ENCODE measurements at regions not wholly inside any gene's neighbourhood (a gene's known extent, or its start where the extent isn't known, plus 50 kb on each side); places are given as distances from the start of the nearest gene placed in this dataset.

DNA sequence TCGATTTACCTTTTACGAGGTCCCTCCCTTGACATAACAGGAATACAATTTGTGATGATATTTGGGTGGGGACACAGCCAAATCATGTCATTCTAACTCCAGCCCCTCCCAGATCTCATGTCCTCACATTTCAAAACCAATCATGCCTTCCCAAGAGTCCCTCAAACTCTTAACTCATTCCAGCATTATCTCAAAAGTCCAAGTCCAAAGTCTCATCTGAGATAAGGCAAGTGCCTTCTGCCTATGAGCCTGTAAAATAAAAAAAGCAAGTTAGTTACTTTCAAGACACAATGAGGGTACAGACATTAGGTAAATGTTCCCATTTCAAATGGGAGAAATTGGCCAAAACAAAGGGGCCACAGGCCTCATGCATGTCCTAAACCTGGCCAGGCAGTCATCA, 381.1 kb downstream of the PIK3C3 start:
- TF ChIP-seq, protein P1, sequence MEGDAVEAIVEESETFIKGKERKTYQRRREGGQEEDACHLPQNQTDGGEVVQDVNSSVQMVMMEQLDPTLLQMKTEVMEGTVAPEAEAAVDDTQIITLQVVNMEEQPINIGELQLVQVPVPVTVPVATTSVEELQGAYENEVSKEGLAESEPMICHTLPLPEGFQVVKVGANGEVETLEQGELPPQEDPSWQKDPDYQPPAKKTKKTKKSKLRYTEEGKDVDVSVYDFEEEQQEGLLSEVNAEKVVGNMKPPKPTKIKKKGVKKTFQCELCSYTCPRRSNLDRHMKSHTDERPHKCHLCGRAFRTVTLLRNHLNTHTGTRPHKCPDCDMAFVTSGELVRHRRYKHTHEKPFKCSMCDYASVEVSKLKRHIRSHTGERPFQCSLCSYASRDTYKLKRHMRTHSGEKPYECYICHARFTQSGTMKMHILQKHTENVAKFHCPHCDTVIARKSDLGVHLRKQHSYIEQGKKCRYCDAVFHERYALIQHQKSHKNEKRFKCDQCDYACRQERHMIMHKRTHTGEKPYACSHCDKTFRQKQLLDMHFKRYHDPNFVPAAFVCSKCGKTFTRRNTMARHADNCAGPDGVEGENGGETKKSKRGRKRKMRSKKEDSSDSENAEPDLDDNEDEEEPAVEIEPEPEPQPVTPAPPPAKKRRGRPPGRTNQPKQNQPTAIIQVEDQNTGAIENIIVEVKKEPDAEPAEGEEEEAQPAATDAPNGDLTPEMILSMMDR (IDR thresholded peaks at IDR 0.05) = no peak
- no peak for TF ChIP-seq EZH2phosphoT487 (IDR thresholded peaks at IDR 0.05)

All from neural progenitor cell (in vitro differentiated cells).